Omental fat pad (tissue), 3 donors: ENCODE measurements at regions not wholly inside any gene's neighbourhood (a gene's known extent, or its start where the extent isn't known, plus 50 kb on each side); places are given as distances from the start of the nearest gene placed in this dataset.

Source experiments
- ATAC-seq: fragments of 150-250 bp; one replicate; pipeline ENCODE4 v1.9.1; 2016; ENCODE audit warnings: mild to moderate bottlenecking, moderate library complexity; ENCODE audit not compliant: low FRiP score
- DNase-seq: peaks from one replicate; pipeline ENCODE4 v3.0.0-alpha.2; 2019; ENCODE audit warnings: low spot score
- CTCF ChIP-seq, 3 donors: fragments of 450-650 bp; IDR thresholded peaks; one replicate each; pipeline ENCODE4 v1.5.1; 2016 to 2017; ENCODE audit warnings: antibody characterized with exemption in 3 of 3, mild to moderate bottlenecking in 3 of 3, moderate library complexity in 2 of 3

- DNase-seq (no peak), ATAC-seq (peak; percentile 36)
- TF ChIP-seq CTCF (IDR thresholded peaks at IDR 0.05) = no peak
These were observed 127.9 kb upstream of the TARS1 start for GRCh38 chr5:33312571-33313549.

GRCh38 chr5:33315189-33315588, 125.6 kb upstream of the TARS1 start:
- no peak for TF ChIP-seq CTCF (IDR thresholded peaks at IDR 0.05)
- ATAC-seq = no peak

GRCh38 chr5:33316773-33317172, 124.0 kb upstream of the TARS1 start:
- DNase-seq (no peak), ATAC-seq (no peak)
- no peak for TF ChIP-seq CTCF (IDR thresholded peaks at IDR 0.05)

More at GRCh38 chr5:33315189-33315588, 125.6 kb upstream of the TARS1 start:
- DNase-seq = no peak

GRCh38 chr5:33317271-33317670, 123.5 kb upstream of the TARS1 start:
- DNase-seq (no peak), ATAC-seq (no peak)
- no peak for TF ChIP-seq CTCF (IDR thresholded peaks at IDR 0.05)

GRCh38 chr5:33319151-33319550, 121.6 kb upstream of the TARS1 start:
- DNase-seq = no peak
- no peak for ATAC-seq
- no peak for TF ChIP-seq CTCF (IDR thresholded peaks at IDR 0.05)

GRCh38 chr5:33319841-33320240, 120.9 kb upstream of the TARS1 start:
- DNase-seq (no peak), ATAC-seq (no peak)
- no peak for TF ChIP-seq CTCF (IDR thresholded peaks at IDR 0.05)

GRCh38 chr5:33321026-33321425, 119.7 kb upstream of the TARS1 start:
- no peak for DNase-seq

More at GRCh38 chr5:33321026-33321425, 119.7 kb upstream of the TARS1 start:
- TF ChIP-seq CTCF (IDR thresholded peaks at IDR 0.05) = no peak
- ATAC-seq = peak; percentile 93
